Nephron progenitor cell (in vitro differentiated cells): ENCODE measurements at regions not wholly inside any gene's neighbourhood (a gene's known extent, or its start where the extent isn't known, plus 50 kb on each side); places are given as distances from the start of the nearest gene placed in this dataset.

ENCODE experiments used
- DNase-seq: peaks from one replicate; pipeline ENCODE4 v3.0.0; 2021
- H3K27ac Mint-ChIP-seq: 2 replicates; pipeline ENCODE4 v1.8.0; 2021; ENCODE audit warnings: mild to moderate bottlenecking, moderate library complexity, mixed read lengths
- H3K27me3 Mint-ChIP-seq: 2 replicates; pipeline ENCODE4 v1.8.0; 2021; ENCODE audit warnings: mild to moderate bottlenecking, low read depth, mixed read lengths; ENCODE audit not compliant: poor library complexity
- H3K36me3 Mint-ChIP-seq: 2 replicates; pipeline ENCODE4 v1.8.0; 2021; ENCODE audit warnings: low read depth, mixed read lengths
- H3K4me1 Mint-ChIP-seq: 2 replicates; pipeline ENCODE4 v1.8.0; 2021; ENCODE audit warnings: mixed read lengths
- H3K4me3 Mint-ChIP-seq: 2 replicates; pipeline ENCODE4 v1.8.0; 2021; ENCODE audit warnings: mild to moderate bottlenecking, moderate library complexity, mixed read lengths
- H3K9me3 Mint-ChIP-seq: 2 replicates; pipeline ENCODE4 v1.8.0; 2021; ENCODE audit warnings: mild to moderate bottlenecking, moderate library complexity, mixed read lengths
- TF ChIP-seq, protein P1 (sequence below): fragments of 200-600 bp; sonication (generic); IDR thresholded peaks from 2 replicates; pipeline ENCODE4 v1.5.0; 2021; ENCODE audit warnings: antibody characterized with exemption

DNA sequence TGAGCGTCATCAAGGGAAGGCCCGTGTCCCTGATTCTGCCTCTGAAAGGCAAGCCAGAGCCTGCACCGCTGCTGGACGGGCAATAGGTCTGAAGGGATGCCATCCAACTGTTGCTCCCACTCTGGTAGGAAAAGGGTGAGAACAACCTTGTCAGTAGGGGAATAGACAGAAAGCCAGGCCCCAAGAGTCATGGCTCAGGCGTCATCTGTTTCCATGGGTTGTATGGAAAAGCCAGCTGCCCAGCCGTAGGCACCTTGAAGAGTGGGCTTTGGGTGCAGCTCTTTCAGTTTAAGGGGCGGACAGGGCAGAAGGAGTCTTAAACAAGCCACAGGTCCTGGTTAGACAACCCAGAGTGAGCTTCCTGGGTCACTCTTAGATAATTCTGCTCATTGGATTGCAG lies 66.5 kb downstream of the RNF6 start:
- Mint-ChIP-seq H3K4me1 (no peaks in the 10 kb centered on the region), H3K4me3 (no peak overlapping the region), H3K27ac (no peak overlapping the region), H3K9me3 (no peaks in the 10 kb centered on the region), H3K27me3 (peaks cover 7% of the 10 kb centered on the region), H3K36me3 (no peaks in the 10 kb centered on the region)
- TF ChIP-seq, protein P1, sequence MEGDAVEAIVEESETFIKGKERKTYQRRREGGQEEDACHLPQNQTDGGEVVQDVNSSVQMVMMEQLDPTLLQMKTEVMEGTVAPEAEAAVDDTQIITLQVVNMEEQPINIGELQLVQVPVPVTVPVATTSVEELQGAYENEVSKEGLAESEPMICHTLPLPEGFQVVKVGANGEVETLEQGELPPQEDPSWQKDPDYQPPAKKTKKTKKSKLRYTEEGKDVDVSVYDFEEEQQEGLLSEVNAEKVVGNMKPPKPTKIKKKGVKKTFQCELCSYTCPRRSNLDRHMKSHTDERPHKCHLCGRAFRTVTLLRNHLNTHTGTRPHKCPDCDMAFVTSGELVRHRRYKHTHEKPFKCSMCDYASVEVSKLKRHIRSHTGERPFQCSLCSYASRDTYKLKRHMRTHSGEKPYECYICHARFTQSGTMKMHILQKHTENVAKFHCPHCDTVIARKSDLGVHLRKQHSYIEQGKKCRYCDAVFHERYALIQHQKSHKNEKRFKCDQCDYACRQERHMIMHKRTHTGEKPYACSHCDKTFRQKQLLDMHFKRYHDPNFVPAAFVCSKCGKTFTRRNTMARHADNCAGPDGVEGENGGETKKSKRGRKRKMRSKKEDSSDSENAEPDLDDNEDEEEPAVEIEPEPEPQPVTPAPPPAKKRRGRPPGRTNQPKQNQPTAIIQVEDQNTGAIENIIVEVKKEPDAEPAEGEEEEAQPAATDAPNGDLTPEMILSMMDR = no peak
- DNase-seq = no peak

DNA sequence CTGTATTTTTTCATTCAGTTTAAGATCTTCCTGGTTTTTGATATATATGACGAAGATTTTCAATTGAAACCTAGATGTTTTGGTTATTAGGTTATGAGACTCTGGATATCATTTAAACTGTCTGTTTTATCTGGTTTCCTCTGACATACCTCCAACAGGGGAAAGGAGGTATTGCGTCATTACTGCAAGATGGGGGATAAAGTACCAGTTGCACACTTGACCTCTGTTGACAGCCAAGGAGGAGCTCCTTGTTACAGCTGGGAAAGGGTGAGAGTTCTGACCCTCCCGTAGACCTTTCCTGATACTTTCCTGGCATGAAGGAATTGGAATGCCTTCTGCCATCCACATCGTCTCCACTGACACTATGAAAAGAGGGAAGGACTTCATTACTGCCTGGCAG lies 82.0 kb upstream of the SHISA2 start:
- DNase-seq = no peak
- Mint-ChIP-seq H3K4me3 (no peak overlapping the region), H3K27ac (no peak overlapping the region), H3K27me3 (no peaks in the 10 kb centered on the region), H3K36me3 (no peaks in the 10 kb centered on the region), H3K4me1 (peaks cover 6% of the 10 kb centered on the region), H3K9me3 (no peaks in the 10 kb centered on the region)
- TF ChIP-seq, protein P1 = no peak

DNA sequence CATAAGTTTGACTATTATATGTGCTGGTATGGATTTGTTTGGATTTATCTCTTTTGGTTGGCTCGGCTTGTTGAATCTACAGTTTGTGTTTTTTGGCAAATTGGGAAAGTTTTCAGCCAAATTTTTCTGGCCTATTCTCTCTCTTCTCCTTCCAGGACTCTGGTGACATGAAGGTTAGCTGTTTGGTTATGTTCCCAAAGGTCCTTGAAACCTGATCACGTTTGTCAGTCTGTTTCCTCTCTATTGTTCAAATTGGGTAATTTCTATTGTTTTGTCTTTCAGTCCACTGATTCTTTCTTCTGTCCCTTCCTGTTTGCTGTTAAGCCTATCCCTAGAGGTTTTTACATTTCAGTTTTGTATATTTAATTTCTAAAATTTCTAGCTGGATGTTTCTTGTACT lies 81.5 kb upstream of the SHISA2 start:
- Mint-ChIP-seq H3K27me3 (no peaks in the 10 kb centered on the region), H3K4me1 (peaks cover 6% of the 10 kb centered on the region), H3K4me3 (no peak overlapping the region), H3K9me3 (no peaks in the 10 kb centered on the region), H3K36me3 (no peaks in the 10 kb centered on the region), H3K27ac (peak overlapping the region; percentile 15)
- TF ChIP-seq, protein P1 = no peak
- no peak for DNase-seq

DNA sequence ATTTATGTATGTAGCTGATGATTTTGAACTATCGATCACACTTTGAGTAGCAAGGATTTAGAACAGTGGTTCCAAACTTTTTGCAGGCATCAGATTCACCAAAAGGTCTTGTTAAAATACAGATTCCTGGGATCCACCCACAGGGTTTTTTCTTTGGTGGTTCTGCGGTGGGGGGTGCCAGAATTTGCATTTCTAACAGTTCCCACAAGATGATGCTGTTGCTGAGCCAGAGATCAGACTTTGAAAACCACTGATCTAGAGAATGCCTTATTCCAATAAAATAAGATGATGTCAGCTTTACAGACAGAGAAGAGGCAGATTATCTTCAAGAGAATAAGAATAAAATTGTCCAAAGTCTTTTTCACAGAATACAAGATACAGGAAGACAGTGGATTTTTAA lies 80.9 kb upstream of the SHISA2 start:
- no peaks in the 10 kb centered on the region for H3K36me3 Mint-ChIP-seq
- H3K27ac Mint-ChIP-seq = no peak overlapping the region
- no peak for DNase-seq
- no peaks in the 10 kb centered on the region for H3K9me3 Mint-ChIP-seq
- no peaks in the 10 kb centered on the region for H3K27me3 Mint-ChIP-seq
- TF ChIP-seq, protein P1 = no peak
- H3K4me3 Mint-ChIP-seq = no peak overlapping the region
- peaks cover 6% of the 10 kb centered on the region for H3K4me1 Mint-ChIP-seq

DNA sequence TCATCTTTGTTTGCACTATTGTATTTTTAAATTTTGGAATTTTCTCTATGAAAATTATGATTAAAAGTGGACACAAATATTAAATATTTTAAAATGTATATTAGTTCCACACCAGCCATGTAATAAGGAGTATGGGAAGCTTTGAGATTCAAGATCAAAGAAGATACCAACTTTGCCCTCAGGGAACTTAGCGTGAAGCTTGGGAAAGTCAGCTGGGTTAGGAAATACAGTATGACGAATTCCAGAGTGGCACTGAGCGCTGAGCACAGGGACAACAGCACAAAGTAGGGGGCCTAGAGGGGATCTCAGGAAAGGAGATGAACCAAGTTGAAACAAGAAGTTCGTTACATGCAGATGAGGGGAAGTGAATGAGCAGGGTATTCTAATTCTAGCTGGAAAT lies 76.9 kb upstream of the SHISA2 start:
- no peak for DNase-seq
- no peaks in the 10 kb centered on the region for H3K36me3 Mint-ChIP-seq
- no peaks in the 10 kb centered on the region for H3K9me3 Mint-ChIP-seq
- no peaks in the 10 kb centered on the region for H3K27me3 Mint-ChIP-seq
- no peak overlapping the region for H3K4me3 Mint-ChIP-seq
- peaks cover 6% of the 10 kb centered on the region for H3K4me1 Mint-ChIP-seq
- no peak overlapping the region for H3K27ac Mint-ChIP-seq
- TF ChIP-seq, protein P1 = no peak

DNA sequence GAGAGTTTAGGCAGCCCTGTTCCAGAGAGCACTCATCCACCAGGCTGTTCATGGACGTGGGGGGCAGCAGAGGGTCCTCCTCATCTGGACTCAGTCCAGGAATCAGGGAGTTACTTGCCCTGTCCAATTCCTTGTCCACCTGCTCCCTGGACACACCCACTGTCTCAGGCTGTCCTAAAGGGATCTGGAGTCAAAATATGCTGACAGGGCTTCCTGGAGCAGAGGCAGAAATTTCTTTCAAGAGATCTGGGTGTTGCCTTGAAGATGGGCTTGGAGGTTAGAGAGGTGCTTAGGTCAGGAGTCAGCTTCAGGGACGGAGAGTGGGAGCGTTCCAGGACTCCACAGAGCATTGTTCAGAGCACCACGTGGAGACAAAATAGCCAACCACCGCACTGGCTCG lies 65.8 kb upstream of the SHISA2 start:
- TF ChIP-seq, protein P1 = no peak
- no peak overlapping the region for H3K27ac Mint-ChIP-seq
- no peaks in the 10 kb centered on the region for H3K9me3 Mint-ChIP-seq
- no peak for DNase-seq
- H3K27me3 Mint-ChIP-seq = peaks cover under 1% of the 10 kb centered on the region
- no peak overlapping the region for H3K4me3 Mint-ChIP-seq
- H3K36me3 Mint-ChIP-seq = no peaks in the 10 kb centered on the region
- H3K4me1 Mint-ChIP-seq = no peaks in the 10 kb centered on the region
